Osteoblast (primary cell): ENCODE measurements at regions not wholly inside any gene's neighbourhood (a gene's known extent, or its start where the extent isn't known, plus 50 kb on each side); places are given as distances from the start of the nearest gene placed in this dataset.

Experiments
- DNase-seq: peaks from one replicate; pipeline ENCODE4 v3.0.0; 2011; ENCODE audit warnings: low spot score, mixed read lengths; ENCODE audit not compliant: insufficient read length; ENCODE audit errors: missing footprints
- H2AFZ ChIP-seq: 2 replicates; pipeline ENCODE4 v1.6.0; 2011; ENCODE audit warnings: mild to moderate bottlenecking, low read length
- H3K27ac ChIP-seq: 2 replicates; pipeline ENCODE4 v1.5.1; 2011; ENCODE audit warnings: mild to moderate bottlenecking, low read depth, low read length, moderate library complexity
- H3K27me3 ChIP-seq: 2 replicates; pipeline ENCODE4 v1.6.0; 2012; ENCODE audit warnings: mild to moderate bottlenecking, control low read depth, inconsistent platforms, low read length, moderate library complexity; ENCODE audit not compliant: insufficient read depth
- H3K36me3 ChIP-seq: 2 replicates; pipeline ENCODE4 v1.5.1; 2011; ENCODE audit warnings: mild to moderate bottlenecking, low read length, control low read depth, moderate library complexity; ENCODE audit not compliant: insufficient read depth
- H3K4me1 ChIP-seq: 2 replicates; pipeline ENCODE4 v1.5.1; 2011; ENCODE audit warnings: mild to moderate bottlenecking, low read length, control low read depth, moderate library complexity; ENCODE audit not compliant: insufficient read depth
- H3K4me2 ChIP-seq: 2 replicates; pipeline ENCODE4 v1.6.0; 2011; ENCODE audit warnings: mild to moderate bottlenecking, low read length; ENCODE audit not compliant: insufficient read depth
- H3K4me3 ChIP-seq: fragments of 200-600 bp; sonication (generic); 3 replicates; pipeline ENCODE4 v1.5.1; 2012; ENCODE audit warnings: mild to moderate bottlenecking, low read length, inconsistent platforms; ENCODE audit not compliant: insufficient read depth
- H3K79me2 ChIP-seq: 2 replicates; pipeline ENCODE4 v1.6.0; 2012; ENCODE audit warnings: mild to moderate bottlenecking, low read length, control low read depth, inconsistent platforms; ENCODE audit not compliant: insufficient read depth
- H3K9me3 ChIP-seq: 2 replicates; pipeline ENCODE4 v1.5.1; 2011; ENCODE audit warnings: low read depth, low read length, control low read depth
- H4K20me1 ChIP-seq: 2 replicates; pipeline ENCODE4 v1.6.0; 2012; ENCODE audit warnings: mild to moderate bottlenecking, low read length, control low read depth; ENCODE audit not compliant: insufficient read depth
- CTCF ChIP-seq: IDR thresholded peaks from 2 replicates; pipeline ENCODE4 v1.5.1; 2011; ENCODE audit warnings: mild to moderate bottlenecking, low read depth, low read length, moderate library complexity; ENCODE audit errors: extremely low read depth

- no peak for DNase-seq
- H3K27ac ChIP-seq, result no peak overlapping the region
- no peaks in the 10 kb centered on the region for H3K79me2 ChIP-seq
- H4K20me1 ChIP-seq, result no peaks in the 10 kb centered on the region
- H3K9me3 ChIP-seq, result no peaks in the 10 kb centered on the region
- no peaks in the 10 kb centered on the region for H3K27me3 ChIP-seq
- no peak overlapping the region for H2AFZ ChIP-seq
- TF ChIP-seq CTCF, result no peak
- H3K36me3 ChIP-seq, result no peaks in the 10 kb centered on the region
- H3K4me2 ChIP-seq, result no peak overlapping the region
- no peak overlapping the region for H3K4me3 ChIP-seq
- no peaks in the 10 kb centered on the region for H3K4me1 ChIP-seq
Measured at GRCh38 chr5:122649080-122649479, 125.8 kb upstream of the SNX2 start.

GRCh38 chr5:122653087-122654017, 121.5 kb upstream of the SNX2 start:
- no peak overlapping the region for H3K4me2 ChIP-seq

GRCh38 chr5:122656160-122656559, 118.7 kb upstream of the SNX2 start:
- Histone ChIP-seq H3K79me2 (no peaks in the 10 kb centered on the region), H3K27ac (no peak overlapping the region), H2AFZ (no peak overlapping the region), H3K36me3 (no peaks in the 10 kb centered on the region), H3K4me1 (peaks cover 3% of the 10 kb centered on the region), H3K4me2 (peak overlapping the region; percentile 66), H4K20me1 (no peaks in the 10 kb centered on the region), H3K9me3 (no peaks in the 10 kb centered on the region), H3K4me3 (no peak overlapping the region), H3K27me3 (no peaks in the 10 kb centered on the region)
- DNase-seq, result no peak
- TF ChIP-seq CTCF, result no peak

More at GRCh38 chr5:122653087-122654017, 121.5 kb upstream of the SNX2 start:
- H3K4me1 ChIP-seq, result peaks cover 3% of the 10 kb centered on the region
- no peaks in the 10 kb centered on the region for H3K79me2 ChIP-seq
- no peaks in the 10 kb centered on the region for H3K9me3 ChIP-seq
- no peaks in the 10 kb centered on the region for H4K20me1 ChIP-seq
- no peak for TF ChIP-seq CTCF
- no peak overlapping the region for H3K27ac ChIP-seq
- no peak overlapping the region for H2AFZ ChIP-seq
- H3K27me3 ChIP-seq, result no peaks in the 10 kb centered on the region
- DNase-seq, result peak; percentile 8
- no peak overlapping the region for H3K4me3 ChIP-seq
- no peaks in the 10 kb centered on the region for H3K36me3 ChIP-seq

GRCh38 chr5:122656577-122656976, 118.3 kb upstream of the SNX2 start:
- no peaks in the 10 kb centered on the region for H4K20me1 ChIP-seq
- H3K27me3 ChIP-seq, result no peaks in the 10 kb centered on the region
- peak overlapping the region; percentile 66 for H3K4me2 ChIP-seq
- H2AFZ ChIP-seq, result no peak overlapping the region
- H3K79me2 ChIP-seq, result no peaks in the 10 kb centered on the region
- no peaks in the 10 kb centered on the region for H3K36me3 ChIP-seq
- no peak overlapping the region for H3K27ac ChIP-seq
- peaks cover 3% of the 10 kb centered on the region for H3K4me1 ChIP-seq
- no peak overlapping the region for H3K4me3 ChIP-seq
- no peak for TF ChIP-seq CTCF
- no peaks in the 10 kb centered on the region for H3K9me3 ChIP-seq
- no peak for DNase-seq
